ENCODE measurements at regions not wholly inside any gene's neighbourhood (a gene's known extent, or its start where the extent isn't known, plus 50 kb on each side); places are given as distances from the start of the nearest gene placed in this dataset.
A peak's percentile ranks its signal among the peaks of the same experiment; 100 is the strongest.

DNA sequence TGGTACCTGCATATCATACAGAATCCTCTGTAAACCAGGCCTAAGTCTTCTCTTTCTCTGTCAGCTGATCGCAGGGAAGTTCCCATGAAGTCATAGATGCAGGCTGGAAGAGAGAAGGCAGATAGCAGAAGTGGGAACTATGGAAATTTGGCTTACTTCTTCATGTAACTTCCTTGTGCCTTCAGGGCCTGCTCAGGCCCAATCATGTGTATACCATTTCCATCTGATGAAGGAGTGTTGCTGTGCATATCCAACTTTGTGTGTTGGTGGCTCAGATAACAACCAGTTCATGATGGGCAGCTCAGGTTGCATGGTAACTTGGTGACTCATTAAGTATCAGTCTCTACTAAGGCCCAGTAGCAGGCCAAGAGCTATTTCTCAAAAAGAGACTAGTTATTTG is 53.1 kb upstream of the CEP295 start:
- WGBS (ENCODE audit: insufficient coverage, low coverage, low lambda C conversion rate, missing lambda C conversion rate) = 67% methylated on average over 1 of the region's 1 CpG
- Histone ChIP-seq H3K4me1 (peaks cover 0 to 17% (median 7%) of the 10 kb centered on the region in 4 donors), H3K27ac (no peak overlapping the region), H3K4me3 (no peak overlapping the region), H3K9me3 (no peaks in the 10 kb centered on the region), H3K27me3 (no peaks in the 10 kb centered on the region), H3K36me3 (no peaks in the 10 kb centered on the region)
- TF ChIP-seq, protein P1, sequence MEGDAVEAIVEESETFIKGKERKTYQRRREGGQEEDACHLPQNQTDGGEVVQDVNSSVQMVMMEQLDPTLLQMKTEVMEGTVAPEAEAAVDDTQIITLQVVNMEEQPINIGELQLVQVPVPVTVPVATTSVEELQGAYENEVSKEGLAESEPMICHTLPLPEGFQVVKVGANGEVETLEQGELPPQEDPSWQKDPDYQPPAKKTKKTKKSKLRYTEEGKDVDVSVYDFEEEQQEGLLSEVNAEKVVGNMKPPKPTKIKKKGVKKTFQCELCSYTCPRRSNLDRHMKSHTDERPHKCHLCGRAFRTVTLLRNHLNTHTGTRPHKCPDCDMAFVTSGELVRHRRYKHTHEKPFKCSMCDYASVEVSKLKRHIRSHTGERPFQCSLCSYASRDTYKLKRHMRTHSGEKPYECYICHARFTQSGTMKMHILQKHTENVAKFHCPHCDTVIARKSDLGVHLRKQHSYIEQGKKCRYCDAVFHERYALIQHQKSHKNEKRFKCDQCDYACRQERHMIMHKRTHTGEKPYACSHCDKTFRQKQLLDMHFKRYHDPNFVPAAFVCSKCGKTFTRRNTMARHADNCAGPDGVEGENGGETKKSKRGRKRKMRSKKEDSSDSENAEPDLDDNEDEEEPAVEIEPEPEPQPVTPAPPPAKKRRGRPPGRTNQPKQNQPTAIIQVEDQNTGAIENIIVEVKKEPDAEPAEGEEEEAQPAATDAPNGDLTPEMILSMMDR (IDR thresholded peaks at IDR 0.05) = no peak
- TF ChIP-seq POLR2A (IDR thresholded peaks at IDR 0.05) = no peak
- intact Hi-C loops (cut with DNase I) = no loop called here
- ATAC-seq (peak; percentile 24 to 56 (median 42)), DNase-seq (no peak)

DNA sequence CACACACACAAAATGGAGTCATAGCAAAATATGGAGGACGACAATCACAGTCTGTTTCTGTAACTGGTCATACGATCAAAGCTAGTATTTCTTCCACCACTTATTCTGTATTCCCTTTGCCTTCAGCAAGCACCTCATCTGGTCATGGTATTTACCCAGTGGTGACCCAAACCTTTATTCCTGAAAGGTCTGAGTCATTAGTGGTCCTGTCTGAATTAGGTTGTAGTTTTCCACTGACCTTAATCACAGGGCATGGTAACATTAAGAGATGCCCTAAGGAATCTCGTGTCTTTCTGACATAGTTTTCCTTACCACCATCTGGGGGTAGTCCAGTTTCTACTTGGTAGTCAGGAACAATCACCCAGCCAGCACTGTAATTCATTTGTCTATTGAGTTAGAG is 54.8 kb upstream of the CEP295 start:
- no peaks in the 10 kb centered on the region for H3K27me3 ChIP-seq
- no peak overlapping the region for H3K4me3 ChIP-seq
- no peaks in the 10 kb centered on the region for H3K36me3 ChIP-seq
- no peak for ATAC-seq
- peaks cover 0 to 5% (median 2%) of the 10 kb centered on the region in 4 donors for H3K4me1 ChIP-seq
- DNase-seq = no peak
- 81% methylated on average over 3 of the region's 3 CpGs for WGBS (ENCODE audit: insufficient coverage, low coverage, low lambda C conversion rate, missing lambda C conversion rate)
- H3K27ac ChIP-seq = no peak overlapping the region
- intact Hi-C loops (cut with DNase I) = no loop called here
- TF ChIP-seq, protein P1 (IDR thresholded peaks at IDR 0.05) = no peak
- TF ChIP-seq POLR2A (IDR thresholded peaks at IDR 0.05) = no peak
- no peaks in the 10 kb centered on the region for H3K9me3 ChIP-seq

DNA sequence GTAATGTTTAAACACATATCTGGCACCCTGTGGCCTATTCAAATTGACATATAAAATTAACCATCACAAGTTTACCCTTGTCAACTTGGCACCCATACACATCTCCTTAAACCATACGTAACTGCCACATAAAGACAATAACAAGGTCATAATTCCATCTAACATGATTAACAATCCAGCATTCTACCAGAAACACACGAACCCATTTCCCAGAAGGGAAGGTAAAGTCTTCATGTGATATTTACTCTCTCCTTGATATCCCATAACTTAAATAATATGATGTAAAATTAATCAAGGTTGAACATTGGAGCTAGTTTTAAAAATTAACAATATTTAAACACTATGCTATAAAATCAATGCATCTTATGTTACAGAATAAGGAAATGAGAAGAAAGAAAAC is 55.2 kb upstream of the CEP295 start:
- Histone ChIP-seq H3K36me3 (no peaks in the 10 kb centered on the region), H3K27me3 (no peaks in the 10 kb centered on the region), H3K9me3 (no peaks in the 10 kb centered on the region), H3K4me3 (no peak overlapping the region), H3K27ac (no peak overlapping the region), H3K4me1 (peaks cover 0 to under 1% (median 0%) of the 10 kb centered on the region in 4 donors)
- intact Hi-C loops (cut with DNase I) = no loop called here
- ATAC-seq (no peak), DNase-seq (no peak)
- TF ChIP-seq POLR2A (IDR thresholded peaks at IDR 0.05) = no peak
- TF ChIP-seq, protein P1 (IDR thresholded peaks at IDR 0.05) = no peak
- 71% methylated on average over 2 of the region's 2 CpGs for WGBS (ENCODE audit: insufficient coverage, low coverage, low lambda C conversion rate, missing lambda C conversion rate)

DNA sequence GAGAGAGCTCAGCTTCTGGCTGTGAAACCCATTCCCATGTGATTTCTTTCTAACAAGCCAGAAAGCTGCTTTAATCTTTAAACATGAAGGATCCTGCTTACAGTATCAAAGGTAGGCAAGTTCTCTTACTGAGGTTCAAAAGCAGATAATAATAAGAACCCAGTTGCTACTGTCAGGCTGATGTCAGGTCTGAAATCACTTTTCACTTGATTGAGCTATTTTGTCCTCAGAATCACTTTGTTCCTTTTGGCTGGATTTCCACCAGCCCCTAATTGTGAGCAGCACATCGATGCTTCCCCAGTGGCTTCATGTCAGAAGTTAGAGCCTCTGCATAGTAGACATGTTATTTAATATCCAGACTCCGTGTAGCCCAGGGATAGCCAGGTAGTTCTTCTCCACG is 55.8 kb upstream of the CEP295 start:
- intact Hi-C loops (cut with DNase I) = no loop called here
- no peaks in the 10 kb centered on the region for H3K4me1 ChIP-seq
- no peaks in the 10 kb centered on the region for H3K9me3 ChIP-seq
- no peaks in the 10 kb centered on the region for H3K27me3 ChIP-seq
- no peak for DNase-seq
- no peak overlapping the region for H3K4me3 ChIP-seq
- H3K36me3 ChIP-seq = no peaks in the 10 kb centered on the region
- no peak overlapping the region for H3K27ac ChIP-seq
- 75% methylated on average over 1 of the region's 3 CpGs for WGBS (ENCODE audit: insufficient coverage, low coverage, low lambda C conversion rate, missing lambda C conversion rate)
- ATAC-seq = no peak
- no peak for TF ChIP-seq POLR2A (IDR thresholded peaks at IDR 0.05)
- TF ChIP-seq, protein P1 (IDR thresholded peaks at IDR 0.05) = no peak

Data from right lobe of liver (tissue), 6 donors.